ENCODE measurements at regions not wholly inside any gene's neighbourhood (a gene's known extent, or its start where the extent isn't known, plus 50 kb on each side); places are given as distances from the start of the nearest gene placed in this dataset.

DNA sequence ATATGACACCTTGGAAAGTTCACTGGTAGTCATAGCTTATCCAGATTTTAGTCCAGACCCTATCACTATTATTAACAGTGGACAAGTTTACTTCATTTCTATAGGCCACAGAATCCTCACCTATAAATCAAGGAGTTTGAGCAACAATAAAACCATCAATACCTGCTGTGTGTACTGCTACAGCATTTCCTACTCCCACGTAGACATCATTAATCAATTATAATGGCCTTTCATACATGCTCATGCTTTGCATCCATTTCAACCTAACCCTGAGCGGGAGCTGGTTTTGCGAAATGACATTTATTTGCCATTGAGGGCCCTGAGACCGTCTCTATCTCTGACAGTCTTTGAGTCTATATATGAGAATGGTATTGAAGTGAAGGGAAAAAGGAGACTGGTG, 312.3 kb downstream of the FAT3 start:
- Histone ChIP-seq H3K27ac (no peak overlapping the region), H3K4me1 (no peaks in the 10 kb centered on the region), H3K9me3 (no peaks in the 10 kb centered on the region), H3K27me3 (no peaks in the 10 kb centered on the region), H3K36me3 (no peaks in the 10 kb centered on the region), H3K4me3 (no peak overlapping the region)
- DNase-seq = no peak
- WGBS, 2 donors (ENCODE audit: low coverage in 1 of 2) = 44 to 65% methylated on average over 3 to 4 of the region's 4 CpGs
- TF ChIP-seq POLR2A (IDR thresholded peaks at IDR 0.05) (no peak), POLR2AphosphoS5 (IDR thresholded peaks at IDR 0.05) (no peak), EP300 (IDR thresholded peaks at IDR 0.05; ENCODE audit: low read depth) (no peak)
- TF ChIP-seq, protein P1, sequence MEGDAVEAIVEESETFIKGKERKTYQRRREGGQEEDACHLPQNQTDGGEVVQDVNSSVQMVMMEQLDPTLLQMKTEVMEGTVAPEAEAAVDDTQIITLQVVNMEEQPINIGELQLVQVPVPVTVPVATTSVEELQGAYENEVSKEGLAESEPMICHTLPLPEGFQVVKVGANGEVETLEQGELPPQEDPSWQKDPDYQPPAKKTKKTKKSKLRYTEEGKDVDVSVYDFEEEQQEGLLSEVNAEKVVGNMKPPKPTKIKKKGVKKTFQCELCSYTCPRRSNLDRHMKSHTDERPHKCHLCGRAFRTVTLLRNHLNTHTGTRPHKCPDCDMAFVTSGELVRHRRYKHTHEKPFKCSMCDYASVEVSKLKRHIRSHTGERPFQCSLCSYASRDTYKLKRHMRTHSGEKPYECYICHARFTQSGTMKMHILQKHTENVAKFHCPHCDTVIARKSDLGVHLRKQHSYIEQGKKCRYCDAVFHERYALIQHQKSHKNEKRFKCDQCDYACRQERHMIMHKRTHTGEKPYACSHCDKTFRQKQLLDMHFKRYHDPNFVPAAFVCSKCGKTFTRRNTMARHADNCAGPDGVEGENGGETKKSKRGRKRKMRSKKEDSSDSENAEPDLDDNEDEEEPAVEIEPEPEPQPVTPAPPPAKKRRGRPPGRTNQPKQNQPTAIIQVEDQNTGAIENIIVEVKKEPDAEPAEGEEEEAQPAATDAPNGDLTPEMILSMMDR (IDR thresholded peaks at IDR 0.05) = no peak
- in situ Hi-C loops (cut with MboI; ENCODE audit: low pct_ligation_motif_present in 1 of 4, low pct_unique_long_range_greater_than_20kb in 1 of 4, low sequenced_read_pairs in 3 of 4) (no loop called here), intact Hi-C loops (cut with DNase I; ENCODE audit: low total_unique reads) (no loop called here)

DNA sequence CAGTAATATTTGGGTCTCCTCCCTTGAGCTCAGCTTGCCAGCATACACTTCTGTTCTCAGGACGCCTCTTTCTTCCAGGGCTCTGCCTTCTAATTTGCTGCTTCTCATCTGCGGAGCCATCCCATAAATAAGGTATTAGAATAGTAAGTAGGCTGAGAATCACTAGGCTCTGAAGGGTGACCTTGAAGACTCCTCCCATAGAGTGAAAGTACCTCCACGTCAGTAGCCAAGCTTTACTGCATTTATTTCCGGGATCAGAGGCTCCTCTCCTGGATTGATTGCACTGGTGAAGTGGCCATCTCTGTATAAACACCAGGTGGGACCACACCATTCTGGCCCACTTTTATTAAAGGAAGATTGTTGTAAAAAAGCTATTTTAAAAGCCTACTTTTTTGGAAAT, 315.5 kb downstream of the FAT3 start:
- TF ChIP-seq EP300 (IDR thresholded peaks at IDR 0.05; ENCODE audit: low read depth) = no peak
- WGBS, 2 donors (ENCODE audit: low coverage in 1 of 2) = 66 to 74% methylated on average over 2 to 4 of the region's 4 CpGs
- H3K27me3 ChIP-seq = no peaks in the 10 kb centered on the region
- H3K4me1 ChIP-seq = no peaks in the 10 kb centered on the region
- no peak overlapping the region for H3K4me3 ChIP-seq
- no peaks in the 10 kb centered on the region for H3K36me3 ChIP-seq
- H3K27ac ChIP-seq = no peak overlapping the region
- intact Hi-C loops (cut with DNase I; ENCODE audit: low total_unique reads) (no loop called here), in situ Hi-C loops (cut with MboI; ENCODE audit: low pct_ligation_motif_present in 1 of 4, low pct_unique_long_range_greater_than_20kb in 1 of 4, low sequenced_read_pairs in 3 of 4) (no loop called here)
- H3K9me3 ChIP-seq = no peaks in the 10 kb centered on the region
- DNase-seq = no peak

DNA sequence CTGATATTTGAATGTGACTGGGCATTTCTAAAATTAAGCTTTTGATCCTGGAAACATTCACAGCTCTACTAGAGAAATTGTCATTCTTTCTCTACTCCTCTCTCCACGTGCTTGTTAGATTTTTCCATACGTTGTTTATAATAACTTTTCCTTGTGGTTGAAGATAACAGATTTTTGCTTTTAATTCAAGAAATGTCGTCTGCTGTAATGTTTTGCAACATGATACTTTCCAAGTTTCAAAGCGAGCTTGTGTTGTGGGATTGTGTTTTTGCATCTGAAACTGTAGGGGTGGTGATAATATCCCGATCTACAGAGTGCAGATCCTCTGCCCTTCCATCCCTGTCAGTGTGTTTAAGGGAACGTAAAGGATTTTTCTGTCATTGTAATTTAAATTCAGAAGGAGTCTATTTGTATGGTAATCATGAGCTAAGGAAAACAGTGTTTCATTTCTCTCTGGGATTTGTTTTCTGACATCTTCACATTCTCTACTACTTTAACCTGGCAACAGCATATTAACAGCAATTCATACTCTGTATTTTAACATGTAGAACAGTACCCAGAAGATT, 321.4 kb downstream of the FAT3 start:
- 58 to 74% methylated on average over 6 of the region's 6 CpGs for WGBS, 2 donors (ENCODE audit: low coverage in 1 of 2)
- H3K4me1 ChIP-seq = no peaks in the 10 kb centered on the region
- in situ Hi-C loops (cut with MboI; ENCODE audit: low pct_ligation_motif_present in 1 of 4, low pct_unique_long_range_greater_than_20kb in 1 of 4, low sequenced_read_pairs in 3 of 4) = no loop called here

DNA sequence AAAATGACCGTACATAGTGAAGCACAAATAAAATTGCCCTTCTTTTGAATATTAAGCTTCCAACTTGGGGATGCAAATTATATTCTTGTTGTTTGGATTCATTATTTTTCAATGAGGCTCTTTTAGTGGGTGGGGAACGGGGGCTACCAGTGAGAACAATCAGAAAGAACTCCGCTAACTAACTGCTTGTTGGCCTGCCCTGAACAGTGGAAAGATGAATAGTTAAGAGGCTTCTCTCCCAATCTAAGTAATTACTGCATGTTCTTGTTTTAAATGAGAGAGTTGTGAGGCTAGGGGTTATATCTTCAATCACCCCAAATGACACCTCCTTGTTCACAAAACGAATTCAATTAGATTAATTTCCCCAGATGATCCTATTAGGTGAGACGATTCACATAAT, 322.0 kb downstream of the FAT3 start:
- no peaks in the 10 kb centered on the region for H3K4me1 ChIP-seq
- in situ Hi-C loops (cut with MboI; ENCODE audit: low pct_ligation_motif_present in 1 of 4, low pct_unique_long_range_greater_than_20kb in 1 of 4, low sequenced_read_pairs in 3 of 4) = no loop called here
- WGBS, 2 donors (ENCODE audit: low coverage in 1 of 2) = 84 to 86% methylated on average over 5 of the region's 5 CpGs
- H3K9me3 ChIP-seq = no peaks in the 10 kb centered on the region
- no peak for TF ChIP-seq POLR2A (IDR thresholded peaks at IDR 0.05)
- TF ChIP-seq, protein P1 (IDR thresholded peaks at IDR 0.05) = no peak
- TF ChIP-seq EP300 (IDR thresholded peaks at IDR 0.05; ENCODE audit: low read depth) = no peak
- intact Hi-C loops (cut with DNase I; ENCODE audit: low total_unique reads) = no loop called here
- H3K27ac ChIP-seq = no peak overlapping the region
- DNase-seq = no peak
- no peaks in the 10 kb centered on the region for H3K36me3 ChIP-seq
- no peak overlapping the region for H3K4me3 ChIP-seq
- no peaks in the 10 kb centered on the region for H3K27me3 ChIP-seq

More for the DNA sequence above, 321.4 kb downstream of the FAT3 start:
- TF ChIP-seq, protein P1 (IDR thresholded peaks at IDR 0.05) = no peak
- TF ChIP-seq EP300 (IDR thresholded peaks at IDR 0.05; ENCODE audit: low read depth) (no peak), POLR2A (IDR thresholded peaks at IDR 0.05) (no peak), POLR2AphosphoS5 (IDR thresholded peaks at IDR 0.05) (no peak)
- no peaks in the 10 kb centered on the region for H3K27me3 ChIP-seq
- no peaks in the 10 kb centered on the region for H3K36me3 ChIP-seq
- intact Hi-C loops (cut with DNase I; ENCODE audit: low total_unique reads) = no loop called here
- no peak overlapping the region for H3K27ac ChIP-seq
- no peak overlapping the region for H3K4me3 ChIP-seq
- H3K9me3 ChIP-seq = no peaks in the 10 kb centered on the region
- DNase-seq = no peak

DNA sequence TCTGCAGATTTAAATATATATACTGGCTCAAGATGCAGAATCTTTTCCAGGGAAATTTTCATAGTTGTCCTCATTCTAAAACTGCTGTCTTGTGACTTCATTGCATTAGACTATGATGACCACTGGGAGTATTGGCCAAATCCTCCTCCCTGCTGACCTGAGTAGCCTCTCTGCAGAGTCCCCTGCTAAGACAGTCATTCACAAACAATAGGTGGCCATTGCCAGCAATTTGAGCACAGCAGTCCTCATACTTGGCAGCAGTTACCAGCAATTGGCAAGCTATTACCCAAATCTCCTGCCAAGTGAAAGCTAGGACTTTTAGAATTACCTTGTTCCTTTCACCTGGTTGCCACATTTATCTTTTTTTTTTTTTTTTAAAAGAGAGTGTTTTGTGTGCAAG, 325.8 kb downstream of the FAT3 start:
- no peak overlapping the region for H3K4me3 ChIP-seq
- no peak for TF ChIP-seq POLR2AphosphoS5 (IDR thresholded peaks at IDR 0.05)
- TF ChIP-seq, protein P1 (IDR thresholded peaks at IDR 0.05) = no peak
- no peak for TF ChIP-seq EP300 (IDR thresholded peaks at IDR 0.05; ENCODE audit: low read depth)
- TF ChIP-seq POLR2A (IDR thresholded peaks at IDR 0.05) = no peak
- DNase-seq = no peak

More for the DNA sequence above, 325.8 kb downstream of the FAT3 start:
- in situ Hi-C loops (cut with MboI; ENCODE audit: low pct_ligation_motif_present in 1 of 4, low pct_unique_long_range_greater_than_20kb in 1 of 4, low sequenced_read_pairs in 3 of 4) (no loop called here), intact Hi-C loops (cut with DNase I; ENCODE audit: low total_unique reads) (no loop called here)
- no peaks in the 10 kb centered on the region for H3K36me3 ChIP-seq
- no peaks in the 10 kb centered on the region for H3K4me1 ChIP-seq
- no peak overlapping the region for H3K27ac ChIP-seq
- H3K27me3 ChIP-seq = no peaks in the 10 kb centered on the region
- H3K9me3 ChIP-seq = no peaks in the 10 kb centered on the region

All from transverse colon (tissue), 4 donors.